SKM-1 (cell line): ENCODE measurements at regions not wholly inside any gene's neighbourhood (a gene's known extent, or its start where the extent isn't known, plus 50 kb on each side); places are given as distances from the start of the nearest gene placed in this dataset.

Source experiments
- DNase-seq: peaks from one replicate; lab custom pipeline; 2025; ENCODE audit not compliant: unreplicated experiment; lab: John Stamatoyannopoulos, UW

DNA sequence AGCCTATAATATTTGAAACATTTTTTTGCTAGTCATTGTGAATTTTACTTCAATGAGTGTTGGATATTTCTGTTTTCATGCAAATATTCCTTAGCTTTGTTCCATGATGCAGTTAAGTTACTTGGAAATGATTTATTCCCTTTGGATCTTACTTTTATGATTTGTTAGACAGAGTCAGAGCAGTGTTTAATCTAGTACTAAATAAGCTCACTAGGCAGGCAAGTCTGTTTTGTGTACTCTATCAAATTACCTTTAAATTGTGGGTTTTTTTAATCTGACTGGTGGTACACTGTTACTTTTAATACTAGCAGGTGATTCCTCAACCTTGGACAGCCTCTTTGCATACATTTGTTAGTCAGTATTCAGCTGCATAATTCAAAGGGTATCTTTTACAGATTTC lies 173.3 kb upstream of the MBNL1 start:
- DNase-seq, result no peak

DNA sequence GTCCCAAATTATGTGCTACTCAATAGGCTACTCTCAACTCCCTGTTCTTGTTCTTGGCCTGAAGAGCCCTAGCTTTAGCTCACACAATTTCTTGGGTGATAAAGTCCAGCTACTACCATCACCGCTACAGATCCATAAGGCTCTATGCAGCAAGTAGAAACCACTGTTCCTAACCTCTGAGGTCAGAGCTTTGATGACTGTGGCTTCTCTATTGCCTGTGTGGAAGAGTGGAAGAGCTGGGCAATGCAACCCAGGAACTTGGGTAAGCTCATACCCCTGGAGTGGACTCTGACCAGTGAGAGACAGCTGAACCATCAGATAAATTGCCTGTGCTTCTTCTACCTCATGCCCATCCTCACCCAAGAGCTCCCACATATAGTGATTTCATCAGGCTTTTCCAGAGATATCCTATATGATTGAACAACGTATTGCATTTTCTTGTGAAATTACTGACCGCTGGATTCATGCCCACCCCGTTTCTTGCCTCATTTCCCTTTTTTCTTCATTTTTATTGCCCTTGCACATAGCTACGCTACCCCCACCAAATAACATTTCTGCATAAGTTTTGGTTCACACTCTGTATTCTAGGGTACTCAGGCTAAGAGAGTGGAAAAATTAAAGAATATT lies 172.3 kb upstream of the MBNL1 start:
- DNase-seq, result no peak

DNA sequence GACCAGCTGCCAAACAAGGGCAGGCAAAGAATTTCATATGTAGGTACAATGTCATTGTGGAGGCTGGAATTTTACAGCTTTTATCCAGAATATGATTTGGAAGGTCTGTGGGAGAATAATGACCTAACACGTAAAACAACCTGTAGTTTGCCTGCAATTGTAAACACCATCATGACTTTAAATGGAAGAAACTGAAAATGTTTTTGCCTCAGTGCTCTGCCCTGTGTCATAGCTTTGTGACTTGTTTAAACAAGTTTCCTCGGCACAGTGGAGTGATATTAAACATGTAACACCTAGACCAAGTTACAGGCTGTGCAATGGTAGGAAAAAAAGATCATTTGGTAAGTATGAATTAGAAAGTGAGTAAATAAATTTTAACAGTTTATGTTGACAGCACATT lies 171.6 kb upstream of the MBNL1 start:
- DNase-seq, result no peak

DNA sequence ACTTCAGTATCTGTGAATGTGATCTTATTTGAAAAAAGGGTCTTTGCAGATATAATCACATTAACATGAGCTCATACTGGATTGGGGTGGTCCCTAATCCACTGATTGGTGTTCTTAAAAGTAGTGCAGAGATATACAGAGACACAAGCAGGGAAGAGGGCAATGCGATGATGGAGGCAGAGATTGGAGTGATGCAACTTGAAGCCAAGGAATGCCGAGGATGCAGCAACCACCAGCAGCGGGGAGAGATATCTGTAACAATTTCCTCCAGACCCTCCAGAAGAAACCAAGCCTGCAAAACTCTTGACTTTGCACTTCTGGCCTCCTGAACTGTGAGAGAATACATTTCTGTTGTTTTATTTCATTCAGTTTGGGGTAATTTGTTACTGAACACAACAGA lies 171.0 kb upstream of the MBNL1 start:
- DNase-seq, result no peak

DNA sequence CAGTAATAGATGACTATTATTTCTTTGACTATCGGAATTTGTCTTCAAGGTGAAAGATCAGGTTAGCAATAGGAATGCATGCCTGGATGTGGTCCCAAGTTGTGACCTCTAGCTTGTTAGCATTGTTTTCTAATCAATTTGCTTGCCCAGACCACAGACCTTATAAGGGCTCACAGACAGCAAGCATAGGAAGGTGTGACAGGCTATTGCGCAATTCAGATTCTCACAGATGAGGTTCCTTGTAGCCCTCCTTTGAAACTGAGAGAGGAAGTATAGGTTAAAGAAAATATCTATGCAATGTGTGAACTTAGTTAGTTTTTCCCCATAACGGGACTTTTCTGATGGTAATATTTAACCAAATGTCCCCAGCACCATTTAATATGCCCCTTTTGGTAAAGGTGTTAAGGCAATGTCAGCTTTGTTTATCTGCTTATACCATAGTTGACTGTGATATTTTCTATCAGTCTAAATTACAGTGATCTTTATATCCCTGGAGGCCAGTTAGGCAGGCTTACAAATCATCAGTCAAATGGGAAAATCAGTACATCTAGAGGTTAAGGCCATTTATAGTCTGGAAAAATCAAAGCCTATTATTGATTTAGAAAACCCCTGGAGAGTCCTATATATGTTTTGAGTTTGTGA lies 168.1 kb upstream of the MBNL1 start:
- DNase-seq, result peak; percentile 78

DNA sequence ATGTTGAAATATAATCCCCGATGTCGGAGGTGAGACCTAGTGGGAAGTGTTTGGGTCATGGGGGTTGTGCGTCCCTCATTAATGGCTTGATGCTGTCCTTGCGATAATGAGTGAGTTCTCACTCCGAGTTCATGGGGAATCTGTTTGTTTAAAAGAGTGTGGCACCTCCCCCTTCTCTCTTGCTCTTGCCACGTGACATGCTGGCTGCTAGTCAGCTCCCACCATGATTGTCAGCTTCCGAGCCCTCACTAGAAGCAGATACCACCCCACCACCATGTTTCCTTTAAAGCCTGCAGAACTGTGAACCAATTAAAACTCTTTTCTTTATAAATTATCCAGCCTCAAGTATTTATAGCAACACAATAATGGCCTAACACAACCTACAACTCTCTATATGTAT lies 166.3 kb upstream of the MBNL1 start:
- no peak for DNase-seq

DNA sequence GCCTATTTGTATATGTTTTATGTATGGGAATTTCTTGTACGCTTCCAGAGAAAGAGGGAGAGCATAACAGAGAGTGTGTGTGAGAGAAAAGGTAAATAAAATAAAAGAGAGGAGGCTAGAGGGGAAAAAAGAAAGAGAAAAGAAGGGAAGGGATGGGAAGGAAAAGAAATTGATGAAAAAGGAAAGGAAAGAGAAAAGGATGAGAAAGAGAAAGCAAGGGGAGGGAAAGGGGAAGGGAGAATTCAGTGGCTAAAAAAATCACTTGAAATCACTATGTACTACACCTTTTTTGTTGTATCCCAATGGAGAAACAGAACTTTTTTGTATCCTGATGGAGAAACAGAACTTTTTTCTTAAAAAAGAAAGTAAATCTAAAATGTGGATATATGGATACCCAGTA lies 165.5 kb upstream of the MBNL1 start:
- DNase-seq, result no peak

DNA sequence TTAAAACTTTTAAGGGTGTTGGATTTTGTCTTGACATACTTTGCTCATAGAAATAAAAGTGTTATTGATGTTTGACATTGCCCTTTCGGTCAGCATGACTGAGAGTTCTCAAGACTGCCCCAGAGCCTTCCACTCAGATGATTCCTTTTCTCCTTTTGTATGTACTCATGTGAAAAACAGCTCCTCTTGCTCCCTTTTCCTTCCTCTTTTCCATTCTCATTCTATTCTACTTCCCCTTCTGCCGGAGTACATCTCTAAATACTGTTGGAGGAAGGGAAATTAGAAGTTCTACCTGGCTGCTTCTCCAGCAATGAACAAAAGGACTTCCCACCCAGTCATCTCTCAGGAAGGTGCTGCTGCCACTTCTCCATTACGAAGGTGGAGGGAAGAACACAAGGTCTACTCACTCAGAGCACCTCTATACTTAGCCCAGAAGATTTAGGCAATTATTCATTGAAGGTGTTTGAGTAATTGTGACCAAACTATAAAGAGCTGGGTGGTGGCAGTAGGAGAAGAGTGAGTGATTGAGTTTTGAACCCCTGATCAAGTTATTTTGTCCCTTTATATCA lies 163.8 kb upstream of the MBNL1 start:
- DNase-seq, result peak; percentile 71

DNA sequence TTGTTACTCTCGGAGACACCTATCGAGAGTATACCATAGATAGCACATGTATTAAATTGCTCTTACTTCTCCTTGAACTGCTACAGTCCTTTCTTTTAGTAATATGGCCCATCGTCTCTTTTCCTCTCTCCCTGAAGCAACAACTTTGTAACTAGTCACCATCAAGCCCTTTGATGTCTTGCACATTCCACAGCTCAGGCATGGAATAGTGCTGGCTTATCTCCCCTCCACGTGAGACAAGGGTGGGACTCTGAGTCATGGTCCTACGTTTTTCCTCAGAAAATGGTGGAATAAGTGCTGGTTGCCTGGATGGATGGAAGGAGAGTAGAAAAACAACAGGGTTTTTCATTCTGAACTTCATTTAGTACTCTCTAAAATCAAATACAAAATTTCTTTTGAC lies 163.3 kb upstream of the MBNL1 start:
- no peak for DNase-seq

DNA sequence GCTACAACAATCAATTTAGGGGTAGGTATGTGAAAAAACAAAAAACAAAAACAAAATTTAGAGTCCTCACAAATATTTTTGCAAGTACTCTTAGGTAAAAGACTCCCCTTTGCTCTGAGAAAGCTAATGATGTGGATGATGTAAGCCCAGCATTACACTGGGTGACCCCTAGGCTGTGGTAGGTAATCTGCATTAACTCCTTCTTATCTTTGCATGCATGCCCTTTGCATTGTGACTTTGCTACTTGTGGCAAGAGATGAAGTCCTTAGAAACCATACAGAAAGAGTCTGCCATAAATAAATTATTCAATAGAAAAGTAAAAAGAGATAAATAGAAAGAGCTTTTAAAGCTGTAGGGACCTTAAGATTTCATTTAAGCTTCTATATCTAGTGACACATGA lies 159.7 kb upstream of the MBNL1 start:
- DNase-seq, result no peak

DNA sequence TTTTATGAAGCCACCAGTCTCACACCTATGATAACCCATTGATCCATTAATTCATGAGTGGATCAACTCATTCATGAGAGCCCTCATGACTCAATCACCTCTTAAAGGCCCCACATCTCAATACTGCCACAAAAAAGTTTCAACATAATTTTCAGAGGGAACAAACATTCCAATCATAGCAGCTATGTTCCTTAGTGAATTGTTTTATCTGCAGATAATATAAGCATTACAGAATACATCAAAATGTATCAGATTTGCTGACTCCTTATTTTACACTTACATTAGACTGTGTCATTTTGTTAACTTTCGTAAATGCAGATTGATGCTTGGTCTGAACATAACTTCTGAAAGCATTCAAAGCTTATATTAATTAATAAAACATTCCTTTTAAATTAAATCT lies 155.3 kb upstream of the MBNL1 start:
- no peak for DNase-seq

DNA sequence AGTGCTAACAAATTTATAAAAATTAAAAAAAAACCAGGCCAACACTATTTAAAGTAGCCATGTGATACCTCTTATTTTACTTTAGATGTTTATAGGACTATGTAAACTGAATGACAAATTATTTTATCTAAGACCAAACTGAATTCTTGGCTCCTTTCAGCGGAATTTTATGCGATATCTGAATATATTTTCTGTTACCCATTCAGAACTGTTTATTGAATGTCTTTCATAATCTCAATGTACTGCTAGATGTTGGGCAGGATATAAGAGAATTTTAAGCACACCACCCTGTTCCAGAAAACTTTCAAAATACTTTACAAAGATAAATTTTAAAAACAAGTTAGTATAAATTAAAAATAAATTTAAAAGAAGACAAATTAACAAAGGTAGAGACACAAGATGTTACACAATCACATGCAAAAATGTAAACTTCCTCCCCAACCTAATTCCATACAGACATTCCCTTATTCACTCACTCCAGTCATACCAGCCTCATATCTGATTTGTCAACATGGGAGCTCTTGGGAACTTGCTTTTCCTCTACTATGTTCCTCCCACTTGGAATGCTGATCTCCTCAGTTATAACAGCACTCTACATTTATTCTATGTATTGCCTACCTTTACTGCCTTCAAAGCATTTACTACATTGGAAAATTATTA lies 154.6 kb upstream of the MBNL1 start:
- no peak for DNase-seq

DNA sequence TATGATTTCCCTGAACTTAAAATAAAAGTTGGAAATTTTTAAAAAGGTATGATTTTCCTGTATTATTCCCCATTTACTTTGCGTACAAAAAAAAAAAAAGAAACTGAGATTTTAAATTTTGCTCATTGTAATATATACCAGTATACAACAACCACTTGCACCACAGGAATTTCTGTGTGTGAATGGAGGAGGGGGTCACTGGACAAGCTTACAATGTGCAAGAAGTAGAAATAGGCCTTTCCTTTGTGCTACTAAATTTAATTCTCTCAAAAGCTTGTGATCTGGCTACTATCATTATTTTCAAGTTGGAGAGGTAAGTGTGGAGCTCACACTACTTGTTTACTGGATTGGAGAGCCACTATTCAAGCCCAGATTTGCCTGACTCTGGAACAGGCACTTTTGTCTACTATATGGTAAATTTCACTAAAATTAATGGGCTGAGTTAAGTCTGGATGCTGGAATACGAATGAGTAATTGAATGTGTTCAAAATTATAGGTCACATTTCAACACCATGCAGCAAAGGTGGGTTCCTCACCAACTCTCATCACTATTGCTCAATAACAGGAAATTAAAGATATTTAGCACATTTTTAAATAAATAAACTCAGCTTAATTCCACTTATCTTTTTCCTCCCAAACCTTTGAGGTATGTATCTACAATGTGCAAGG lies 148.0 kb upstream of the MBNL1 start:
- no peak for DNase-seq

DNA sequence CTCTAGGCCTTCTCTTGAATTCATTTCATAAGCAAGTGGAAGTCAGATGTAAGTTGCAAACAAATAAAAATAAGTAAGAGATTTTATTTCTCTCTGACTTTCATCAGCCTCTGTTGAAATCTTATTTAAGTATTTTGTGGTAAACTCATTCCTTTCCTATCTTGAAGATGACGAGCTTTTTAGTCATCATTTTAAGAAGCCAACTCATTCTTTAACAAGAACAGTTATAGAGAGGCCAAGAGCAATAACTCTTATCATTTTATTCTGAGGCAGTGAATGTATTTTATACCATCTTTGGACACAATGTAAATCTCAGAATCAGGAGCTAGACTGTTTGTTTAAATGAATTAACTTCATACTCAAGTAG lies 147.5 kb upstream of the MBNL1 start:
- DNase-seq, result no peak

DNA sequence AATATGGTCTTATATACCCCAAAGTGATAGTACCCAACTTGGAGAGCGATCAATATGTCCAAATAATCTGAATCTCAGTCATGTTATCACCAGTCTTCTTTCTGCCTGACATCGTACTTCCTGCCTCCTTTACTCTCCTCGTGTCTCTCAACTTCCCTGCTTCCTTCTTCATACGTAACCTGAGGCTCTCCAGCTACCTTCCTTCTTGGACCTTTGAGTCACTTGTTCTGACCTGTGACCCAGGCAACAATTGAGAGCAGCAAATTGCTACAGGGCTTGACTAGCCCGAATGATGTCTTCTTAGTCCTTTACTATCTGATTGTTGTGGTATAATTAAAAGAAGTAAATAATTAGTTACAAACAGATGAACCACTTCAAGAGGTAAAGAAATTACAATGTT lies 145.9 kb upstream of the MBNL1 start:
- DNase-seq, result no peak

DNA sequence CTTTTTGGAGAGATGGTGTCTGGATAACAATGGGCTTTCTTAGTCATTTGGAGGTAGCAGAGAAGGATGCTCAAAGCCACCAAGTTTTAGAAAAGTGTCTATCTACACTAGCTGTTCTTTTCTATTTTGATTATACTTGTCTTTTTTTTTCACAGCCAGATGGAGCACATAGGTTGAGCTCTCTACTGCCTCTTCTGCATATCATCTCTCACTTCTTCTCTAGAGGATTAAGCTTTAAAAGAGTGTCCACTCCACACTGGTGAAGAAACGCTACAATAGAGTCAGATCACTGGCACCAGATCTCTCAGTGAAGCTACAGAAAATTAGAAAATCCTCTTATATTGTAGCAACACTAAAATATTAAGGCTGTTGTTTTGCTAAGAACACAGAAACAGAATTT lies 145.3 kb upstream of the MBNL1 start:
- no peak for DNase-seq

DNA sequence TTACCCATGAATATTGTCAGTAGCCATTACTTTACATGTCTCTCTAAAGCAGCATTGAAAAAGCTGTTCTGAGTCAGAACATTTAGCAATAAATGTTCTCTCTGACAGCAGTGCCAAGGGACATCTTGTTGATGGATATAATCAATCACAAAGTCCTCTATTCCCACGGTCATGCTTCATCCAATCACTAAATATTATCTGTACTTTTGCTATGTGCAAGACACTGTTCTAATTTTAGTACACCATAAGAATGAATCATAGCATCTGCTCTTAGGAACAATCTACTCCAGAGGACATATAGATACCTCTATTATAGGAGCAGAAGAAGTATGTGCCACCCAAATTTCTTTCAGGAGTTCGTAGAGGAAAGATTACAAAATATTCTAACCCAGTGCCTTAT lies 142.5 kb upstream of the MBNL1 start:
- DNase-seq, result no peak

DNA sequence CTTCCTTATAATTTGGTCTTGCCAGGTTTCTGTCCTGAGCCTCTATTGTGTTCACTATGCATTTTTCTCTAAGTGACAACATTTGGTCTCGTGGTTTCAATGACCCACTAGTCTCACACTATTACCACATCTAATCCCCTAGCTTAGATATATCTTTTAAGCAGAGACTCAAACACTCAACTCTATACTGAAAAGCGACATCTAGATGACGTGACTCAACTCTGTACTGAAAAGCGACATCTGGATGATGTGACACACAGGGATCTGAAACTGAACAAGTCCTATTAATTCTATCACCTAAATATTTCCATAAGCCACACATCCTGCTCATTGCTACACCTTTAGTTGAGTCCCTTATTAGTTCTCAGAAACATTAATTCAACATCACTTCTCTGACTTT lies 141.7 kb upstream of the MBNL1 start:
- no peak for DNase-seq

DNA sequence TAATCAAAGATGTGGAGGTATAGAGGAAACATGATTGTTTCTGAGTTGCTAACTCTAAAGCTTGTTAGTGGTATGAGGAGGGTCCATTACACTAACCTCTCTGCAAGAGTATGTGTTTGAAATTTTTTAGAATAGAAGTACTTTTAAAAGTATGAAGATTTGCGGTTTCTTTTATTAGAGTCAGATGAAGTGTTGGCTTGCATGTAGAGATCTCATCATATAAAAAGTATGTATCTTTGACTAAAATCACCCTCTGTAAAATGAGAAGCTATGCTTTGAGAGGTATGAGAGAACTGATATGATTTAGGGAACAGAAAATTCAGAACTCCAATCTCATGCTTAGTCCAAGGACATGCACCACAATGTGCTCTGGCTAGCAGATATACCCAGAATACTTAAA lies 140.4 kb upstream of the MBNL1 start:
- no peak for DNase-seq

DNA sequence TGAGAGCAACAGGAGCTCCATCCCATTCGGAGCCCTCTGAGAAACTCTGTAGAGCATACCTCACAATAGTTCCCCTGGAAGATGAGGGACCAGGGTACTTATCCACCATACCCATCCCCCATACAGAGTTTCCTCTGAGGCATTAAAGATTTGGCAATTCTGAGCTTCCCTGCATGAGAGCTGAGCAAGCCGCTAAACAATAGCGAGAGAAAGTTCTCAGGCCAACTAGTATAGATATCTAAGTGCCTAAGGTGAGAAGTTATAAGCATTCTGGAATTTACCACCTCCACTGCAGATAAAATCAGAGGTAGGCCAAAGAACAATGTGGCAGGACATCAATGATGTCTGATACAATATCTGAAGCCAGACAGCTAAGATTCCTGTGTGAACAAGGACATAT lies 129.1 kb upstream of the MBNL1 start:
- DNase-seq, result no peak

DNA sequence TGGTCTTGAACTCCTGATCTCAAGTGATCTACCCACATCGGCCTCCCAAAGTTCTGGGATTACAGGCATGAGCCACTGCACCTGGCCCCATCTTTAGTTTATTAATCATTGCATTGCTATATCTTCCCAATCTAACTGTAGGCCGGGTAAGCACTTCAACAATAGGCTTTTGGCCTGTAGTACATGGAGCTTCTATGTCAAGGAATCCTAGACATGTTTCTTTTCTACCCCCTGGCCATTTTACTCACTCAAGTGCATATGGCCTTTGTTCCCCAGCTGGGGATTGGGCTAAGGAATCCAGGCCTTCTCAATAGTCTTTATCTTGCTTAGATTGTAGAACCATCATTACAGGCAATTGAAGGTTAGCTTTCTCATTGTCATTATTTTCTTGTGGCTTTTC lies 122.3 kb upstream of the MBNL1 start:
- no peak for DNase-seq

DNA sequence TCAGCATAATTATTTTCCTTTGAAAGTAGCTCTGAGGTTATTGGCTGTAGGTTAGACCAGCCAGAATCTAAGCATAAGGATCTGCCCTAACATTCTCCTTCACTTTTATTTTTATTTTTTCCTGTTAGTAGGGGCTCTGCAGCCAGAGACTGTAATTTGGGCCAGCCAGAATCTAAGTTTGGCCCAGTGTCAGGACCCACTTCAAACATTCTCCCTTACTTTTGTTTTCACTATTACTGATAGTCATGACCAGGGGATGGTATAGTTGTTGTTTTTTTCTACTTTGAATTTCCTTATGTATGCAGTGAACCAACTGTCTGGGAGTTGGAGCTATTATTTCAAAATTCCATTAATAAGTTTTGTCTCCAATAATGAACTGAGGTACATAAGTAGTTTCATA lies 121.0 kb upstream of the MBNL1 start:
- DNase-seq, result no peak
